ENCODE measurements at regions not wholly inside any gene's neighbourhood (a gene's known extent, or its start where the extent isn't known, plus 50 kb on each side); places are given as distances from the start of the nearest gene placed in this dataset.
"Not testable (repeated sequence)": the region's sequence is repeated elsewhere in the genome, so short reads cannot be mapped to it uniquely, and the experiment has no call there.

- not testable (repeated sequence) for TF ChIP-seq CTCF (conservative IDR thresholded peaks at IDR 0.05; ENCODE audit: low read length); EZH2phosphoT487 (IDR thresholded peaks at IDR 0.05; ENCODE audit: borderline replicate concordance, low read depth, low read length)
These were observed 160.1 kb downstream of the BCL2L11 start for GRCh38 chr2:111280709-111281286.
